ENCODE measurements at regions not wholly inside any gene's neighbourhood (a gene's known extent, or its start where the extent isn't known, plus 50 kb on each side); places are given as distances from the start of the nearest gene placed in this dataset.

- no peak for TF ChIP-seq RELA (CRISPR knock-in tag; IDR thresholded peaks at IDR 0.05; ENCODE audit: borderline replicate concordance)
- TF ChIP-seq E2F1 (CRISPR knock-in tag; IDR thresholded peaks at IDR 0.05) = no peak
Measured at GRCh38 chr3:89795506-89795905, 688.1 kb downstream of the EPHA3 start.

Measured in WTC11 (cell line).